Endothelial cell of umbilical vein (primary cell): ENCODE measurements at regions not wholly inside any gene's neighbourhood (a gene's known extent, or its start where the extent isn't known, plus 50 kb on each side); places are given as distances from the start of the nearest gene placed in this dataset.

Experiments used
- BruUV-seq: library from RNA; stranded (reverse); fragments of 400-500 nt; replicated peaks from 2 replicates; lab custom pipeline; 2021; lab: Mats Ljungman, UMichigan
- CTCF ChIA-PET: fragments of 300-600, 350-600 bp; sonication (Branson Sonifier 250); formaldehyde crosslinking; loops from one replicate; lab custom pipeline; 2021; ENCODE audit warnings: antibody characterized with exemption, inconsistent platforms; lab: Charles Lee
- POLR2A ChIA-PET: fragments of 300-600, 350-600 bp; sonication (Branson Sonifier 250); formaldehyde crosslinking; loops from one replicate; lab custom pipeline; 2021; ENCODE audit warnings: antibody characterized with exemption, inconsistent platforms; lab: Charles Lee
- DNase-seq: peaks from one replicate; pipeline ENCODE4 v3.0.0-alpha.2; 2011; ENCODE audit warnings: low read depth, low spot score
- FAIRE-seq: peaks from 2 replicates; lab custom pipeline; 2011; peaks lifted over from hg19 to GRCh38; lab: Jason Lieb, UNC
- H2AFZ ChIP-seq: 2 replicates; pipeline ENCODE4 v1.6.0; 2012; ENCODE audit warnings: low read depth, low read length, control low read depth, inconsistent platforms
- H3K27ac ChIP-seq: 2 replicates; pipeline ENCODE4 v1.5.1; 2011; ENCODE audit warnings: low read depth, mild to moderate bottlenecking, control low read depth, low read length, moderate library complexity; ENCODE audit not compliant: insufficient read depth
- H3K27me3 ChIP-seq, 2 experiments: 2 replicates each; pipeline versions ENCODE4 v1.6.0 to v1.6.1; 2011; ENCODE audit warnings: low read length in 2 of 2, mixed read lengths in 1 of 2; ENCODE audit not compliant: control insufficient read depth in 2 of 2, insufficient read depth in 2 of 2
- H3K36me3 ChIP-seq, 2 experiments: 2 replicates in 1 of 2; 3 replicates in 1 of 2; pipeline ENCODE4 v1.5.1; 2011; ENCODE audit warnings: low read length in 2 of 2, mild to moderate bottlenecking in 1 of 2, moderate library complexity in 1 of 2; ENCODE audit not compliant: control insufficient read depth in 2 of 2, insufficient read depth in 2 of 2; ENCODE audit errors: extremely low read depth in 1 of 2
- H3K4me1 ChIP-seq: 3 replicates; pipeline ENCODE4 v1.5.1; 2011; ENCODE audit warnings: mild to moderate bottlenecking, low read length; ENCODE audit not compliant: control insufficient read depth, insufficient read depth; ENCODE audit errors: extremely low read depth
- H3K4me2 ChIP-seq: 2 replicates; pipeline ENCODE4 v1.6.1; 2011; ENCODE audit warnings: low read length, control low read depth, mixed read lengths; ENCODE audit not compliant: insufficient read depth
- H3K4me3 ChIP-seq, 3 experiments: fragments of 200-600 bp in 1 of 3; sonication (generic), shearing (Covaris generic) in 1 of 3; replicated peaks in 1 of 3; 2 replicates each; pipeline ENCODE4 v1.5.1; 2011 to 2016; ENCODE audit warnings: control low read depth in 3 of 3, low read length in 3 of 3, mild to moderate bottlenecking in 2 of 3, inconsistent platforms in 1 of 3, low read depth in 1 of 3, moderate library complexity in 1 of 3; ENCODE audit not compliant: insufficient read depth in 1 of 3
- H3K79me2 ChIP-seq: 2 replicates; pipeline ENCODE4 v1.6.0; 2012; ENCODE audit warnings: low read length, inconsistent platforms; ENCODE audit not compliant: control insufficient read depth, insufficient read depth
- H3K9ac ChIP-seq: replicated peaks from 2 replicates; pipeline ENCODE3; 2011; ENCODE audit warnings: low read length, control low read depth; ENCODE audit not compliant: insufficient read depth; ENCODE audit errors: extremely low read depth
- H3K9me1 ChIP-seq: replicated peaks from 3 replicates; pipeline ENCODE4 v1.6.0; 2011; ENCODE audit warnings: mild to moderate bottlenecking, low read length; ENCODE audit not compliant: control insufficient read depth, insufficient read depth; ENCODE audit errors: extremely low read depth
- H3K9me3 ChIP-seq: replicated peaks from 2 replicates; pipeline ENCODE4 v1.5.1; 2012; ENCODE audit warnings: low read length, inconsistent platforms; ENCODE audit not compliant: control insufficient read depth, insufficient read depth
- H4K20me1 ChIP-seq: replicated peaks from 2 replicates; pipeline ENCODE3; 2011; ENCODE audit warnings: mild to moderate bottlenecking, low read length; ENCODE audit not compliant: control insufficient read depth, insufficient read depth; ENCODE audit errors: extremely low read depth
- CTCF ChIP-seq, 2 donors: IDR thresholded peaks; 1 replicate in 1 of 2; 2 replicates in 1 of 2; pipeline ENCODE4 v1.5.1; 2011; ENCODE audit warnings: low read length in 2 of 2, mild to moderate bottlenecking in 2 of 2, moderate library complexity in 2 of 2, control low read depth in 1 of 2, inconsistent platforms in 1 of 2, low read depth in 1 of 2; ENCODE audit not compliant: insufficient read depth in 1 of 2; ENCODE audit errors: extremely low read depth in 1 of 2
- EZH2 ChIP-seq: IDR thresholded peaks from 2 replicates; pipeline ENCODE4 v1.6.1; 2012; ENCODE audit warnings: borderline replicate concordance, low read depth, mild to moderate bottlenecking, moderate library complexity, low read length, inconsistent platforms; ENCODE audit not compliant: severe bottlenecking
- FOS ChIP-seq: IDR thresholded peaks from 2 replicates; pipeline ENCODE4 v1.6.1; 2011; ENCODE audit warnings: mild to moderate bottlenecking, low read length, moderate library complexity, borderline replicate concordance; ENCODE audit not compliant: insufficient read depth
- GATA2 ChIP-seq: IDR thresholded peaks from 2 replicates; pipeline ENCODE4 v1.7.0; 2011; ENCODE audit warnings: low read depth, mild to moderate bottlenecking, moderate library complexity, mixed read lengths, low read length; ENCODE audit not compliant: insufficient read length, insufficient read depth
- JUN ChIP-seq: IDR thresholded peaks from 2 replicates; pipeline ENCODE4 v1.6.1; 2011; ENCODE audit warnings: borderline replicate concordance, low read depth; ENCODE audit not compliant: insufficient read length, insufficient read depth
- MAX ChIP-seq: IDR thresholded peaks from 2 replicates; pipeline ENCODE4 v1.6.1; 2011; ENCODE audit not compliant: insufficient read depth, insufficient read length
- MYC ChIP-seq: IDR thresholded peaks from one replicate; pipeline ENCODE4 v1.6.1; 2011; ENCODE audit warnings: mild to moderate bottlenecking, low read depth, low read length
- POLR2A ChIP-seq: IDR thresholded peaks from 2 replicates; pipeline ENCODE4 v1.6.1; 2012; ENCODE audit warnings: low read depth, mild to moderate bottlenecking, control low read depth, low read length
- POLR2AphosphoS5 ChIP-seq: IDR thresholded peaks from 2 replicates; pipeline ENCODE4 v1.6.1; 2012; ENCODE audit warnings: low read depth, mild to moderate bottlenecking, control low read depth, low read length, moderate library complexity; ENCODE audit not compliant: insufficient read depth
- dilution Hi-C: fragments of 300-500 bp; cut with MboI; formaldehyde crosslinking; loops from one replicate; pipeline ENCODE4 v1.15.0; 2019; ENCODE audit warnings: low sequenced_read_pairs; ENCODE audit not compliant: extremely low pct_ligation_motif_present
- intact Hi-C: fragments of 100-400 bp; cut with micrococcal nuclease; formaldehyde crosslinking; loops from one replicate; pipeline ENCODE4 v1.10.0; 2022

- Histone ChIP-seq H3K9me3 (no peaks in the 10 kb centered on the region), H3K4me2 (no peak overlapping the region), H3K4me3 (no peak overlapping the region), H3K4me1 (no peaks in the 10 kb centered on the region), H3K36me3 (no peaks in the 10 kb centered on the region), H4K20me1 (no peaks in the 10 kb centered on the region), H3K27ac (no peak overlapping the region), H3K9ac (no peak overlapping the region), H3K9me1 (no peaks in the 10 kb centered on the region), H2AFZ (no peak overlapping the region), H3K79me2 (no peaks in the 10 kb centered on the region), H3K27me3 (peaks cover 4 to 7% of the 10 kb centered on the region in 2 experiments)
- ChIA-PET POLR2A (no interaction called here), CTCF (interaction anchor here (1.4 kb wide), 1 partner anchor 138 kb away, joined by 4 read pairs; no protein-coding TSS in a partner anchor)
- dilution Hi-C loops = no loop called here
- no TSS peak for BruUV-seq
- FAIRE-seq (no peak), DNase-seq (no peak)
- intact Hi-C loops = loop anchor here (5.0 kb wide), 1 partner anchor 198 kb away; no protein-coding TSS in a partner anchor
- TF ChIP-seq FOS (no peak), MYC (no peak), GATA2 (no peak), CTCF (IDR thresholded peaks at IDR 0.05; ENCODE audit: extremely low read depth in 1 of 2, insufficient read depth in 1 of 2, low read depth in 1 of 2, low read length in 2 of 2) (no peak), JUN (no peak), POLR2A (no peak), MAX (no peak), EZH2 (no peak), POLR2AphosphoS5 (no peak)
These were observed 57.5 kb upstream of the PPP1R3C start for GRCh38 chr10:91690412-91690811.
